Left lung (tissue), 4 donors: ENCODE measurements at regions not wholly inside any gene's neighbourhood (a gene's known extent, or its start where the extent isn't known, plus 50 kb on each side); places are given as distances from the start of the nearest gene placed in this dataset.

Experiments used
- ATAC-seq: fragments of 200-7000 bp; cut with Tn5 transposase; one replicate; pipeline ENCODE4 v1.9.1; 2020; ENCODE audit warnings: moderate library complexity
- DNase-seq, 4 donors: peaks; one replicate each; pipeline ENCODE4 v3.0.0-alpha.2; 2013 to 2020
- H3K27ac ChIP-seq, 2 donors: fragments of 200-600 bp; sonication (generic) in 1 of 2; one replicate each; pipeline versions ENCODE4 v1.5.0 to v1.8.0; 2020 to 2021
- H3K27me3 ChIP-seq, 2 donors: fragments of 200-600 bp; sonication (generic) in 1 of 2; one replicate each; pipeline versions ENCODE4 v1.5.0 to v1.8.0; 2020 to 2021
- H3K36me3 ChIP-seq, 2 donors: fragments of 200-600 bp; sonication (generic) in 1 of 2; one replicate each; pipeline versions ENCODE4 v1.5.0 to v1.8.0; 2020 to 2021
- H3K4me1 ChIP-seq, 2 donors: fragments of 200-600 bp; one replicate each; pipeline ENCODE4 v1.8.0; 2021
- H3K4me3 ChIP-seq, 2 donors: fragments of 200-600 bp; sonication (generic) in 1 of 2; one replicate each; pipeline versions ENCODE4 v1.5.0 to v1.8.0; 2020 to 2021; ENCODE audit warnings: mild to moderate bottlenecking in 1 of 2
- H3K9me3 ChIP-seq, 2 donors: fragments of 200-600 bp; sonication (generic) in 1 of 2; one replicate each; pipeline versions ENCODE4 v1.5.0 to v1.8.0; 2020 to 2021
- intact Hi-C, 2 donors: fragments of 100-400 bp; cut with DNase I; formaldehyde crosslinking; loops; one replicate each; pipeline versions ENCODE4 v1.11.2 to v1.14.2; 2022
- TF ChIP-seq, protein P1 (sequence below), 2 donors: fragments of 200-600 bp; sonication (generic) in 1 of 2; IDR thresholded peaks; one replicate each; pipeline versions ENCODE4 v1.5.0 to v1.8.0; 2021; ENCODE audit warnings: antibody characterized with exemption in 2 of 2
- donor health status: DM: no; HTN: yes; CAD: no.
- donor health status: DM: no; HTN: no; CAD: no.

DNA sequence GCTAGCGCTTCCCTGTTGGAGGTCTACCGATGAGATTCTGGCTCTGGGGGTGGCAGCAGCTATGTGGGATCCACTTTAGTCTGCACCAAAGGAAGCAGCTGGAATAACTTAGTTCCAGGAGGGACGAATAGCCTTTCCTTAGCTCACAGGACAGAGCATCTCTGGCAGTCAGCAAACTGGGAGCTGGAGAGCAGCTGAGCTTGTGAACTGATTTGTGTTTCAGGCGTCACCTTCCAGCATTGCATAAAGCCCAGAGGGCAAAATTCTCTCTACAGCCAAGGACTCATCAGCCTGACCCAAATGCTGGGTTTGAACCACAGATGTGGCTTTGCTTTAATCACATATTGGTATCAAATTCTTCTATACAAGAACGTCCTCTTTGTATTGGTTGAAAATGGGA lies 81.9 kb upstream of the PELI2 start:
- TF ChIP-seq, protein P1, sequence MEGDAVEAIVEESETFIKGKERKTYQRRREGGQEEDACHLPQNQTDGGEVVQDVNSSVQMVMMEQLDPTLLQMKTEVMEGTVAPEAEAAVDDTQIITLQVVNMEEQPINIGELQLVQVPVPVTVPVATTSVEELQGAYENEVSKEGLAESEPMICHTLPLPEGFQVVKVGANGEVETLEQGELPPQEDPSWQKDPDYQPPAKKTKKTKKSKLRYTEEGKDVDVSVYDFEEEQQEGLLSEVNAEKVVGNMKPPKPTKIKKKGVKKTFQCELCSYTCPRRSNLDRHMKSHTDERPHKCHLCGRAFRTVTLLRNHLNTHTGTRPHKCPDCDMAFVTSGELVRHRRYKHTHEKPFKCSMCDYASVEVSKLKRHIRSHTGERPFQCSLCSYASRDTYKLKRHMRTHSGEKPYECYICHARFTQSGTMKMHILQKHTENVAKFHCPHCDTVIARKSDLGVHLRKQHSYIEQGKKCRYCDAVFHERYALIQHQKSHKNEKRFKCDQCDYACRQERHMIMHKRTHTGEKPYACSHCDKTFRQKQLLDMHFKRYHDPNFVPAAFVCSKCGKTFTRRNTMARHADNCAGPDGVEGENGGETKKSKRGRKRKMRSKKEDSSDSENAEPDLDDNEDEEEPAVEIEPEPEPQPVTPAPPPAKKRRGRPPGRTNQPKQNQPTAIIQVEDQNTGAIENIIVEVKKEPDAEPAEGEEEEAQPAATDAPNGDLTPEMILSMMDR (IDR thresholded peaks at IDR 0.05): no peak
- Histone ChIP-seq H3K27ac (no peak overlapping the region), H3K4me3 (no peak overlapping the region), H3K27me3 (no peaks in the 10 kb centered on the region), H3K36me3 (no peaks in the 10 kb centered on the region), H3K9me3 (no peaks in the 10 kb centered on the region), H3K4me1 (no peaks in the 10 kb centered on the region)
- ATAC-seq (no peak), DNase-seq (no peak)
- intact Hi-C loops: no loop called here

DNA sequence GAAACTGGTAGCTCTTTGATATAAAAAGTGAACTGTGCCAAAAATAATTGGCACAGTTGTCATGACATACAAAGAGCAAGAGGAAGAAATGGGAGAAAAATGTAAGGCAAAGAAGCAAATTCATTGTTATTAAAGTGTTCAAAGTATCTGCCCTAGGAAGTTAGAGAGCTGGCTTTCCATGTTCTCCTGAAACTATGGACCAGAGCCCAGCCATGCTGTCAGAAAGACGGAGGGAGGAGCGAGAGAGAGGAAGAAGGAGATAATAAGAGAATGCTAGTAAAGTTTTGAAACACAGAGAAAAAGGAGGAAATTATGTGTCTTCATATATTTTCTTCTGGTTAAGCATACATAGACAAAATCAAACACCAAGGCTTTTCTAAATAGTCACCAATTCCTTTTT lies 78.1 kb upstream of the PELI2 start:
- intact Hi-C loops: no loop called here
- no peaks in the 10 kb centered on the region for H3K4me1 ChIP-seq
- no peak overlapping the region for H3K27ac ChIP-seq
- peak in 1 of 4 donors; percentile 21 for DNase-seq
- no peaks in the 10 kb centered on the region for H3K36me3 ChIP-seq
- no peaks in the 10 kb centered on the region for H3K9me3 ChIP-seq
- no peaks in the 10 kb centered on the region for H3K27me3 ChIP-seq
- ATAC-seq: no peak
- TF ChIP-seq, protein P1 (IDR thresholded peaks at IDR 0.05): no peak
- H3K4me3 ChIP-seq: no peak overlapping the region

DNA sequence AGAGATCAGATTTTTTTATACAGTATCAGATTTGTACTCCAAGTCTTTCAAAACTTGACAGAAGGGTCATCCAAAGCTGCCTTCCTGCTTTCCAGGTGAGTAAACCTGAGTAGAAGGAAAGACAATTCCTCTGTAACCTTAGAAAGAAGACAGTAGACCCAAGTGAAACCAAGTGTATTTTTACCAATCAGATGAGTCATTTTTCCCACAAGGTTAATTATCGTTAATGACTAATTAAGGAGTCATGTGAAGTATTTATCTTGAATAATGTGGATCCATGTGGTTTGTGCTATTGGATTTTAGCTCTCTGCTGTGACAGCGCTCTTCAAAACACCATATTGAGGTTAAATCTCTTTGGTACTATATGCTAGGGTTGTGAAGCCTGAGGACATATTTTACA lies 74.0 kb upstream of the PELI2 start:
- H3K9me3 ChIP-seq: no peaks in the 10 kb centered on the region
- no peaks in the 10 kb centered on the region for H3K4me1 ChIP-seq
- no peak overlapping the region for H3K4me3 ChIP-seq
- TF ChIP-seq, protein P1 (IDR thresholded peaks at IDR 0.05): no peak
- no peaks in the 10 kb centered on the region for H3K36me3 ChIP-seq
- intact Hi-C loops: no loop called here
- no peaks in the 10 kb centered on the region for H3K27me3 ChIP-seq
- DNase-seq (no peak), ATAC-seq (no peak)
- no peak overlapping the region for H3K27ac ChIP-seq

DNA sequence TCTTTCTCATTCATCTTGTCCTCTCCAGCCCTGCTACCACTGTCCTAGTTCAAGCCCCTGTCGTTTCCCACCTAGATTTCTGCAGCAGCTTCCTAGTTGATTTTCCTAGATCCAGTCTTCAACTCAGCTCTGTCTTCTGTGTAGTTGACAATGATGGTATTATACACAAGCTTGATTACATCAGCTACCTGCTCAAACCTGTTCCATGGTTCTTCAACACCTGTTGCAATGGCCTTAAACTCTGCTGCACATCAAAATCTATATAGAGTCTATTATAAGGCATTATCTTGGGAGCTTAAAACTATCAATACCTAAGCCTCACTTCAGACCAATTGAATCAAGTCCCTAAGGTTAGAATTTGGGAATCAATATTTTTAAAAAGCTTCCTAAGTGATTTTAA lies 71.7 kb upstream of the PELI2 start:
- intact Hi-C loops: no loop called here
- Histone ChIP-seq H3K27ac (no peak overlapping the region), H3K27me3 (no peaks in the 10 kb centered on the region), H3K4me3 (no peak overlapping the region), H3K36me3 (no peaks in the 10 kb centered on the region), H3K9me3 (no peaks in the 10 kb centered on the region), H3K4me1 (no peaks in the 10 kb centered on the region)
- ATAC-seq (no peak), DNase-seq (no peak)
- TF ChIP-seq, protein P1 (IDR thresholded peaks at IDR 0.05): no peak

DNA sequence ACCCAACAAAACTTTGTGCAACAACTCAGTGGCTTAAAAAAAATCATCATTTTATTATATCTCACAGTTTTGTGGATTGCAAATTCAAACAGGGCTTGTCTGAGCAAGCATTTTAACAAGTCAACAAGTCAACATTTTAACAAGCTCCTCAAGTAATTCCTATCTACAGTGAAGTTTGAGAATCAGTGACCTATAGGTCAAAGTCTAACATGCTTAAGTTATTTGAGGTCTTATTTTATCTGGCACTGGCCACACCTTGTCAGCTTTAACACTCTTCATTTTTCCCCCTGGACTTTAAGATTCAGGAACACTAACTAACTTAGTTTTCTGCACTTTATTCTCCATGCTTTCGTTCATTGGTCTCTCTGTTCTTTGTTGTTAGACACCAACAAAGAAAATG lies 71.2 kb upstream of the PELI2 start:
- no peak for ATAC-seq
- no peaks in the 10 kb centered on the region for H3K36me3 ChIP-seq
- no peaks in the 10 kb centered on the region for H3K4me1 ChIP-seq
- no peak overlapping the region for H3K4me3 ChIP-seq
- H3K27ac ChIP-seq: no peak overlapping the region
- TF ChIP-seq, protein P1 (IDR thresholded peaks at IDR 0.05): no peak
- no peak for DNase-seq
- no peaks in the 10 kb centered on the region for H3K9me3 ChIP-seq
- intact Hi-C loops: no loop called here
- H3K27me3 ChIP-seq: no peaks in the 10 kb centered on the region
